HepG2 (cell line): ENCODE measurements at regions not wholly inside any gene's neighbourhood (a gene's known extent, or its start where the extent isn't known, plus 50 kb on each side); places are given as distances from the start of the nearest gene placed in this dataset.

Experiments
- ATAC-seq: fragments of 200-7000 bp; cut with Tn5 transposase; 3 replicates; pipeline ENCODE4 v1.9.1; 2020; ENCODE audit warnings: mild to moderate bottlenecking, moderate library complexity
- BruUV-seq: library from RNA; stranded (reverse); fragments of 400-500 nt; replicated peaks from 2 replicates; lab custom pipeline; 2021; lab: Mats Ljungman, UMichigan
- CTCF ChIA-PET: fragments of 300-600 bp; formaldehyde crosslinking; extraction: SDS; loops from one replicate; lab custom pipeline; 2021; ENCODE audit warnings: low total read pairs, inconsistent platforms, low intra/inter-chr PET ratio; lab: Yijun Ruan, JAX
- POLR2A ChIA-PET: fragments of 350-600 bp; sonication (Branson Sonifier 250); formaldehyde crosslinking; loops from one replicate; lab custom pipeline; 2020; ENCODE audit warnings: antibody characterized with exemption, inconsistent platforms; lab: Yijun Ruan, JAX
- DNase-seq: peaks from one replicate; pipeline ENCODE4 v3.0.0-alpha.2; 2015; ENCODE audit warnings: low spot score
- FAIRE-seq: peaks from 3 replicates; lab custom pipeline; 2011; peaks lifted over from hg19 to GRCh38; lab: Jason Lieb, UNC
- H2AFZ ChIP-seq: one replicate; pipeline ENCODE4 v1.6.1; 2011; ENCODE audit warnings: low read length, inconsistent platforms
- H3K27ac ChIP-seq: fragments of 300-600 bp; 3 replicates; pipeline ENCODE4 v1.8.0; 2011; ENCODE audit warnings: mixed run types, mild to moderate bottlenecking, mixed read lengths, low read length, inconsistent platforms; ENCODE audit not compliant: insufficient read depth; ENCODE audit errors: extremely low read length
- H3K27me3 ChIP-seq, 2 experiments: fragments of 200-600 bp in 1 of 2; 2 replicates in 1 of 2; 3 replicates in 1 of 2; pipeline versions ENCODE4 v1.6.0 to v1.8.0; 2011; ENCODE audit warnings: low read length in 2 of 2, mild to moderate bottlenecking in 2 of 2, moderate library complexity in 2 of 2, inconsistent platforms in 1 of 2; ENCODE audit not compliant: insufficient read depth in 2 of 2, control insufficient read depth in 1 of 2
- H3K36me3 ChIP-seq, 2 experiments: fragments of 200-600 bp in 1 of 2; replicated peaks in 1 of 2; 2 replicates in 1 of 2; 3 replicates in 1 of 2; pipeline versions ENCODE4 v1.5.1 to v1.8.0; 2011; ENCODE audit warnings: low read length in 2 of 2, inconsistent platforms in 1 of 2; ENCODE audit not compliant: insufficient read depth in 2 of 2, control insufficient read depth in 1 of 2
- H3K4me1 ChIP-seq: 2 replicates; pipeline ENCODE4 v1.5.1; 2012; ENCODE audit warnings: low read length, inconsistent platforms; ENCODE audit not compliant: insufficient read depth
- H3K4me2 ChIP-seq: 2 replicates; pipeline ENCODE4 v1.6.0; 2011; ENCODE audit warnings: low read depth, low read length, inconsistent platforms
- H3K4me3 ChIP-seq, 3 experiments: fragments of 200-600 bp in 1 of 3; sonication (generic), shearing (Covaris generic) in 1 of 3; replicated peaks in 1 of 3; 2 replicates each; pipeline ENCODE4 v1.5.1; 2011 to 2016; ENCODE audit warnings: low read length in 3 of 3, inconsistent platforms in 2 of 3, low read depth in 2 of 3, mild to moderate bottlenecking in 2 of 3, control low read depth in 1 of 3, mixed read lengths in 1 of 3; ENCODE audit not compliant: insufficient read depth in 1 of 3
- H3K79me2 ChIP-seq: one replicate; pipeline ENCODE4 v1.6.1; 2011; ENCODE audit warnings: low read length, inconsistent platforms; ENCODE audit not compliant: insufficient read depth
- H3K9ac ChIP-seq: 2 replicates; pipeline ENCODE4 v1.6.0; 2011; ENCODE audit warnings: mild to moderate bottlenecking, low read depth, low read length, inconsistent platforms; ENCODE audit not compliant: insufficient read depth
- H3K9me3 ChIP-seq: 2 replicates; pipeline ENCODE4 v1.5.1; 2012; ENCODE audit warnings: mild to moderate bottlenecking, low read length
- H4K20me1 ChIP-seq: 2 replicates; pipeline ENCODE4 v1.6.0; 2011; ENCODE audit warnings: inconsistent platforms, mild to moderate bottlenecking, low read length, moderate library complexity; ENCODE audit not compliant: insufficient read depth
- IKZF4 ChIP-seq: sonication (generic); formaldehyde crosslinking; IDR thresholded peaks from 2 replicates; pipeline ENCODE4 v1.5.1; 2020; ENCODE audit warnings: borderline replicate concordance, mild to moderate bottlenecking, low read depth, missing genetic modification reagents; ENCODE audit errors: not compliant biosample characterization
- KDM1A ChIP-seq: IDR thresholded peaks from 2 replicates; pipeline ENCODE4 v1.6.1; 2016; ENCODE audit warnings: missing compliant biosample characterization
- KDM6A ChIP-seq: IDR thresholded peaks from 2 replicates; pipeline ENCODE4 v1.6.1; 2016; ENCODE audit warnings: low read depth
- NFRKB ChIP-seq: fragments of 450-650 bp; IDR thresholded peaks from 2 replicates; pipeline ENCODE4 v1.6.1; 2017
- ZMYM2 ChIP-seq: sonication (generic); formaldehyde crosslinking; IDR thresholded peaks from 2 replicates; pipeline ENCODE4 v1.8.0; 2022; ENCODE audit warnings: mild to moderate bottlenecking, missing genetic modification reagents
- ZNF496 ChIP-seq: sonication (generic); formaldehyde crosslinking; IDR thresholded peaks from 2 replicates; pipeline ENCODE4 v1.8.1; 2023; ENCODE audit warnings: mild to moderate bottlenecking, moderate library complexity, missing genetic modification reagents; ENCODE audit not compliant: insufficient replicate concordance
- in situ Hi-C: cut with HindIII; loops from 2 replicates; pipeline ENCODE4 v1.10.0; 2017; ENCODE audit warnings: low pct_unique_long_range_greater_than_20kb; ENCODE audit not compliant: extremely low pct_ligation_motif_present
- intact Hi-C: fragments of 100-400 bp; cut with micrococcal nuclease; formaldehyde crosslinking; loops from one replicate; pipeline ENCODE4 v1.10.0; 2022; ENCODE audit not compliant: unreplicated experiment
- TF ChIP-seq, protein P1 (sequence below), 2 experiments: fragments of 450-650 bp in 1 of 2; sonication (generic) in 1 of 2; formaldehyde crosslinking in 1 of 2; IDR thresholded peaks; 2 replicates each; pipeline versions ENCODE4 v1.6.1 to v1.8.0; 2016 to 2022; ENCODE audit warnings: antibody characterized with exemption in 1 of 2, mild to moderate bottlenecking in 1 of 2, missing genetic modification reagents in 1 of 2
- TF ChIP-seq, protein P2 (sequence below): fragments of 450-650 bp; IDR thresholded peaks from 2 replicates; pipeline ENCODE4 v1.6.1; 2017; ENCODE audit warnings: mild to moderate bottlenecking
- TF ChIP-seq, protein P3 (sequence below): sonication (generic); formaldehyde crosslinking; IDR thresholded peaks from 2 replicates; pipeline ENCODE4 v1.9.0; 2021; ENCODE audit warnings: missing genetic modification reagents, mild to moderate bottlenecking, borderline replicate concordance
- TF ChIP-seq, protein P4 (sequence below): sonication (generic); formaldehyde crosslinking; IDR thresholded peaks from 2 replicates; pipeline ENCODE4 v1.5.0; 2020; ENCODE audit warnings: missing genetic modification reagents

DNA sequence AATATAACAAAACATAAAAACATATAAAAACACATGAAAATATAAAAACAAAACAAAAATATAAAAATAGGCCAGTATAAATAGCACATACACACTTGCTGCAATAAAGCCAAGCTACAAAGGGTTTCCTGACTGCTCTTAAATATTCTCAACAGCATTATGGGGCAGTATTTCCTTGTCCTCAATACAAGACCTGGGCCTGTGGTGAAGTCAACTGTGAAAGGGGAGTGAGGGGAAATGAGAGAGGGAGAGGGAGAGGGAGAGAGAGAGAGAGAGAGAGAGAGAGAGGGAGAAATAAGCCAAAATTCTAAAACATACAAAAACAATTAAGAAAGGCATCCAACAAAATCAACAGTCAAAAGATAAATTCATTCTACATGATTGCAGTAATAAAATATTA is 82.6 kb upstream of the NEDD4L start:
- H3K4me3 ChIP-seq: no peak overlapping the region
- H2AFZ ChIP-seq: no peak overlapping the region
- no peak for DNase-seq
- H3K4me1 ChIP-seq: peaks cover 26% of the 10 kb centered on the region
- no peak for FAIRE-seq
- H3K79me2 ChIP-seq: no peaks in the 10 kb centered on the region
- H4K20me1 ChIP-seq: no peaks in the 10 kb centered on the region
- ATAC-seq: no peak
- no peaks in the 10 kb centered on the region for H3K36me3 ChIP-seq
- H3K4me2 ChIP-seq: no peak overlapping the region
- no peaks in the 10 kb centered on the region for H3K9me3 ChIP-seq
- ChIA-PET POLR2A (no interaction called here), CTCF (no interaction called here)
- no peaks in the 10 kb centered on the region; a peak in 1 of 5 replicates for H3K27me3 ChIP-seq
- no peak overlapping the region for H3K9ac ChIP-seq
- H3K27ac ChIP-seq: no peak overlapping the region
- intact Hi-C loops: no loop called here
- BruUV-seq: no TSS peak
- in situ Hi-C loops: no loop called here
- no peak for TF ChIP-seq ZMYM2 (CRISPR knock-in tag)
- TF ChIP-seq NFRKB: no peak
- no peak for TF ChIP-seq KDM6A
- no peak for TF ChIP-seq ZNF496 (CRISPR knock-in tag)
- TF ChIP-seq KDM1A (CRISPR knock-in tag): no peak
- TF ChIP-seq, protein P1, sequence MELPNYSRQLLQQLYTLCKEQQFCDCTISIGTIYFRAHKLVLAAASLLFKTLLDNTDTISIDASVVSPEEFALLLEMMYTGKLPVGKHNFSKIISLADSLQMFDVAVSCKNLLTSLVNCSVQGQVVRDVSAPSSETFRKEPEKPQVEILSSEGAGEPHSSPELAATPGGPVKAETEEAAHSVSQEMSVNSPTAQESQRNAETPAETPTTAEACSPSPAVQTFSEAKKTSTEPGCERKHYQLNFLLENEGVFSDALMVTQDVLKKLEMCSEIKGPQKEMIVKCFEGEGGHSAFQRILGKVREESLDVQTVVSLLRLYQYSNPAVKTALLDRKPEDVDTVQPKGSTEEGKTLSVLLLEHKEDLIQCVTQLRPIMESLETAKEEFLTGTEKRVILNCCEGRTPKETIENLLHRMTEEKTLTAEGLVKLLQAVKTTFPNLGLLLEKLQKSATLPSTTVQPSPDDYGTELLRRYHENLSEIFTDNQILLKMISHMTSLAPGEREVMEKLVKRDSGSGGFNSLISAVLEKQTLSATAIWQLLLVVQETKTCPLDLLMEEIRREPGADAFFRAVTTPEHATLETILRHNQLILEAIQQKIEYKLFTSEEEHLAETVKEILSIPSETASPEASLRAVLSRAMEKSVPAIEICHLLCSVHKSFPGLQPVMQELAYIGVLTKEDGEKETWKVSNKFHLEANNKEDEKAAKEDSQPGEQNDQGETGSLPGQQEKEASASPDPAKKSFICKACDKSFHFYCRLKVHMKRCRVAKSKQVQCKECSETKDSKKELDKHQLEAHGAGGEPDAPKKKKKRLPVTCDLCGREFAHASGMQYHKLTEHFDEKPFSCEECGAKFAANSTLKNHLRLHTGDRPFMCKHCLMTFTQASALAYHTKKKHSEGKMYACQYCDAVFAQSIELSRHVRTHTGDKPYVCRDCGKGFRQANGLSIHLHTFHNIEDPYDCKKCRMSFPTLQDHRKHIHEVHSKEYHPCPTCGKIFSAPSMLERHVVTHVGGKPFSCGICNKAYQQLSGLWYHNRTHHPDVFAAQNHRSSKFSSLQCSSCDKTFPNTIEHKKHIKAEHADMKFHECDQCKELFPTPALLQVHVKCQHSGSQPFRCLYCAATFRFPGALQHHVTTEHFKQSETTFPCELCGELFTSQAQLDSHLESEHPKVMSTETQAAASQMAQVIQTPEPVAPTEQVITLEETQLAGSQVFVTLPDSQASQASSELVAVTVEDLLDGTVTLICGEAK (IDR thresholded peaks at IDR 0.05): no peak
- TF ChIP-seq, protein P1 (CRISPR knock-in tag; IDR thresholded peaks at IDR 0.05): no peak
- TF ChIP-seq, protein P2, sequence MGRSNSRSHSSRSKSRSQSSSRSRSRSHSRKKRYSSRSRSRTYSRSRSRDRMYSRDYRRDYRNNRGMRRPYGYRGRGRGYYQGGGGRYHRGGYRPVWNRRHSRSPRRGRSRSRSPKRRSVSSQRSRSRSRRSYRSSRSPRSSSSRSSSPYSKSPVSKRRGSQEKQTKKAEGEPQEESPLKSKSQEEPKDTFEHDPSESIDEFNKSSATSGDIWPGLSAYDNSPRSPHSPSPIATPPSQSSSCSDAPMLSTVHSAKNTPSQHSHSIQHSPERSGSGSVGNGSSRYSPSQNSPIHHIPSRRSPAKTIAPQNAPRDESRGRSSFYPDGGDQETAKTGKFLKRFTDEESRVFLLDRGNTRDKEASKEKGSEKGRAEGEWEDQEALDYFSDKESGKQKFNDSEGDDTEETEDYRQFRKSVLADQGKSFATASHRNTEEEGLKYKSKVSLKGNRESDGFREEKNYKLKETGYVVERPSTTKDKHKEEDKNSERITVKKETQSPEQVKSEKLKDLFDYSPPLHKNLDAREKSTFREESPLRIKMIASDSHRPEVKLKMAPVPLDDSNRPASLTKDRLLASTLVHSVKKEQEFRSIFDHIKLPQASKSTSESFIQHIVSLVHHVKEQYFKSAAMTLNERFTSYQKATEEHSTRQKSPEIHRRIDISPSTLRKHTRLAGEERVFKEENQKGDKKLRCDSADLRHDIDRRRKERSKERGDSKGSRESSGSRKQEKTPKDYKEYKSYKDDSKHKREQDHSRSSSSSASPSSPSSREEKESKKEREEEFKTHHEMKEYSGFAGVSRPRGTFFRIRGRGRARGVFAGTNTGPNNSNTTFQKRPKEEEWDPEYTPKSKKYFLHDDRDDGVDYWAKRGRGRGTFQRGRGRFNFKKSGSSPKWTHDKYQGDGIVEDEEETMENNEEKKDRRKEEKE: no peak
- TF ChIP-seq, protein P3, sequence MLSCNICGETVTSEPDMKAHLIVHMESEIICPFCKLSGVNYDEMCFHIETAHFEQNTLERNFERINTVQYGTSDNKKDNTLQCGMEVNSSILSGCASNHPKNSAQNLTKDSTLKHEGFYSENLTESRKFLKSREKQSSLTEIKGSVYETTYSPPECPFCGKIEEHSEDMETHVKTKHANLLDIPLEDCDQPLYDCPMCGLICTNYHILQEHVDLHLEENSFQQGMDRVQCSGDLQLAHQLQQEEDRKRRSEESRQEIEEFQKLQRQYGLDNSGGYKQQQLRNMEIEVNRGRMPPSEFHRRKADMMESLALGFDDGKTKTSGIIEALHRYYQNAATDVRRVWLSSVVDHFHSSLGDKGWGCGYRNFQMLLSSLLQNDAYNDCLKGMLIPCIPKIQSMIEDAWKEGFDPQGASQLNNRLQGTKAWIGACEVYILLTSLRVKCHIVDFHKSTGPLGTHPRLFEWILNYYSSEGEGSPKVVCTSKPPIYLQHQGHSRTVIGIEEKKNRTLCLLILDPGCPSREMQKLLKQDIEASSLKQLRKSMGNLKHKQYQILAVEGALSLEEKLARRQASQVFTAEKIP (CRISPR knock-in tag): no peak
- TF ChIP-seq IKZF4: no peak
- TF ChIP-seq, protein P4, sequence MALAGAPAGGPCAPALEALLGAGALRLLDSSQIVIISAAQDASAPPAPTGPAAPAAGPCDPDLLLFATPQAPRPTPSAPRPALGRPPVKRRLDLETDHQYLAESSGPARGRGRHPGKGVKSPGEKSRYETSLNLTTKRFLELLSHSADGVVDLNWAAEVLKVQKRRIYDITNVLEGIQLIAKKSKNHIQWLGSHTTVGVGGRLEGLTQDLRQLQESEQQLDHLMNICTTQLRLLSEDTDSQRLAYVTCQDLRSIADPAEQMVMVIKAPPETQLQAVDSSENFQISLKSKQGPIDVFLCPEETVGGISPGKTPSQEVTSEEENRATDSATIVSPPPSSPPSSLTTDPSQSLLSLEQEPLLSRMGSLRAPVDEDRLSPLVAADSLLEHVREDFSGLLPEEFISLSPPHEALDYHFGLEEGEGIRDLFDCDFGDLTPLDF (CRISPR knock-in tag): no peak
